Peyer's patch (tissue), 4 donors: ENCODE measurements at regions not wholly inside any gene's neighbourhood (a gene's known extent, or its start where the extent isn't known, plus 50 kb on each side); places are given as distances from the start of the nearest gene placed in this dataset.

Experiments
- POLR2A ChIP-seq, 2 donors: fragments of 450-650 bp; IDR thresholded peaks; one replicate each; pipeline ENCODE4 v1.5.1; 2017; ENCODE audit warnings: antibody characterized with exemption in 2 of 2, mild to moderate bottlenecking in 2 of 2, moderate library complexity in 2 of 2
- TF ChIP-seq, protein P1 (sequence below), 6 experiments: fragments of 450-650 bp in 4 of 6; fragments of 200-600 bp in 2 of 6; sonication (generic) in 1 of 6; IDR thresholded peaks; one replicate each; pipeline ENCODE4 v1.5.1; 2017 to 2019; ENCODE audit warnings: antibody characterized with exemption in 6 of 6, mild to moderate bottlenecking in 3 of 6, moderate library complexity in 1 of 6

DNA sequence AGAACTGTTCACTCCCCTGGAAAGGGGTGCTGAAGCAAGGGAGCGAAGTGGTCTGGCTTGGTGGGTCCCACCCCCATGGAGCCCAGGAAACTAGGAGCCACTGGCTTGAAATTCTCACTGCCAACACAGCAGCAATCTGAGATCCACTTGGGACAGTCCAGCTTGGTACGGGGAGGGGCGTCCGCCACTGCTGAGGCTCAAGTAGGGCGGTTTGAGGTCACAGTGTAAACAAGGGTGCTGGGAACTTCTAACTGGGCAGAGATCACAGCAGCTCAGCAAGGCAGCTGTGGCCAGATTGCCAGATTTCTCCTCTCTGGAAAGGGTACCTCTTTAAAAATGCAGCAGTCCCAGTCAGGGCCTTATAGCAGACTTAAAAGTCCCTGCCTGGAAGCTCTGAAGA is 53.9 kb upstream of the GALNTL6 start:
- TF ChIP-seq, protein P1, sequence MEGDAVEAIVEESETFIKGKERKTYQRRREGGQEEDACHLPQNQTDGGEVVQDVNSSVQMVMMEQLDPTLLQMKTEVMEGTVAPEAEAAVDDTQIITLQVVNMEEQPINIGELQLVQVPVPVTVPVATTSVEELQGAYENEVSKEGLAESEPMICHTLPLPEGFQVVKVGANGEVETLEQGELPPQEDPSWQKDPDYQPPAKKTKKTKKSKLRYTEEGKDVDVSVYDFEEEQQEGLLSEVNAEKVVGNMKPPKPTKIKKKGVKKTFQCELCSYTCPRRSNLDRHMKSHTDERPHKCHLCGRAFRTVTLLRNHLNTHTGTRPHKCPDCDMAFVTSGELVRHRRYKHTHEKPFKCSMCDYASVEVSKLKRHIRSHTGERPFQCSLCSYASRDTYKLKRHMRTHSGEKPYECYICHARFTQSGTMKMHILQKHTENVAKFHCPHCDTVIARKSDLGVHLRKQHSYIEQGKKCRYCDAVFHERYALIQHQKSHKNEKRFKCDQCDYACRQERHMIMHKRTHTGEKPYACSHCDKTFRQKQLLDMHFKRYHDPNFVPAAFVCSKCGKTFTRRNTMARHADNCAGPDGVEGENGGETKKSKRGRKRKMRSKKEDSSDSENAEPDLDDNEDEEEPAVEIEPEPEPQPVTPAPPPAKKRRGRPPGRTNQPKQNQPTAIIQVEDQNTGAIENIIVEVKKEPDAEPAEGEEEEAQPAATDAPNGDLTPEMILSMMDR (IDR thresholded peaks at IDR 0.05): no peak
- TF ChIP-seq POLR2A (IDR thresholded peaks at IDR 0.05): no peak
